PC-9 (cell line): ENCODE measurements at regions not wholly inside any gene's neighbourhood (a gene's known extent, or its start where the extent isn't known, plus 50 kb on each side); places are given as distances from the start of the nearest gene placed in this dataset.

Experiments used
- EZH2 ChIP-seq: fragments of 200-600 bp; sonication (generic); IDR thresholded peaks from 2 replicates; pipeline ENCODE4 v1.8.0; 2017; ENCODE audit warnings: antibody characterized with exemption, low read depth
- TF ChIP-seq, protein P1 (sequence below): fragments of 200-600 bp; sonication (generic); conservative IDR thresholded peaks from 2 replicates; pipeline ENCODE4 v1.6.1; 2017; ENCODE audit warnings: mixed run types, antibody characterized with exemption, mild to moderate bottlenecking, moderate library complexity

DNA sequence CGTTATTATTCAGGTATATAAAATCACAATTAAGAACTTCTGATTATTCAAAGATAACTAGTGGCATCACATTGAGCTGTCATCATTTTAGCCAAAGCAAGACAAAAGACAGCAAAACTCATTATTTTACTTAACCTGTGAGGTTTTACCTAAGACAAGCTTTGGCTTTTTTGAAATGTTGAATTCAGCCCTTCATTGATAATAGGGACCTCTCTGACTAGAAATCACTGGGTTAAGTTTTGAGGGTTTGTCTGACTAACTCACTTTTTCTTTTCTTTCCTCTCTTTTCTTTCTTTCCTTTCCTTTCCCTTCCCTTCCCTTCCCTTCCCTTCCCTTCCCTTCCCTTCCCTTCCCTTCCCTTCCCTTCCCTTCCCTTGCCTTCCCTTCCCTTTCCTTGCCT is 244.2 kb downstream of the GRXCR1 start:
- TF ChIP-seq, protein P1, sequence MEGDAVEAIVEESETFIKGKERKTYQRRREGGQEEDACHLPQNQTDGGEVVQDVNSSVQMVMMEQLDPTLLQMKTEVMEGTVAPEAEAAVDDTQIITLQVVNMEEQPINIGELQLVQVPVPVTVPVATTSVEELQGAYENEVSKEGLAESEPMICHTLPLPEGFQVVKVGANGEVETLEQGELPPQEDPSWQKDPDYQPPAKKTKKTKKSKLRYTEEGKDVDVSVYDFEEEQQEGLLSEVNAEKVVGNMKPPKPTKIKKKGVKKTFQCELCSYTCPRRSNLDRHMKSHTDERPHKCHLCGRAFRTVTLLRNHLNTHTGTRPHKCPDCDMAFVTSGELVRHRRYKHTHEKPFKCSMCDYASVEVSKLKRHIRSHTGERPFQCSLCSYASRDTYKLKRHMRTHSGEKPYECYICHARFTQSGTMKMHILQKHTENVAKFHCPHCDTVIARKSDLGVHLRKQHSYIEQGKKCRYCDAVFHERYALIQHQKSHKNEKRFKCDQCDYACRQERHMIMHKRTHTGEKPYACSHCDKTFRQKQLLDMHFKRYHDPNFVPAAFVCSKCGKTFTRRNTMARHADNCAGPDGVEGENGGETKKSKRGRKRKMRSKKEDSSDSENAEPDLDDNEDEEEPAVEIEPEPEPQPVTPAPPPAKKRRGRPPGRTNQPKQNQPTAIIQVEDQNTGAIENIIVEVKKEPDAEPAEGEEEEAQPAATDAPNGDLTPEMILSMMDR: no peak
- no peak for TF ChIP-seq EZH2
